Uterus (tissue), 2 donors: ENCODE measurements at regions not wholly inside any gene's neighbourhood (a gene's known extent, or its start where the extent isn't known, plus 50 kb on each side); places are given as distances from the start of the nearest gene placed in this dataset.

Experiments used
- POLR2A ChIP-seq, 2 donors: fragments of 450-650 bp; IDR thresholded peaks; one replicate each; pipeline ENCODE4 v1.6.1; 2016; ENCODE audit warnings: antibody characterized with exemption in 2 of 2, mild to moderate bottlenecking in 1 of 2, moderate library complexity in 1 of 2
- TF ChIP-seq, protein P1 (sequence below), 4 experiments: fragments of 200-600 bp in 2 of 4; fragments of 450-650 bp in 2 of 4; sonication (generic) in 2 of 4; IDR thresholded peaks; one replicate each; pipeline ENCODE4 v1.5.1; 2016 to 2019; ENCODE audit warnings: antibody characterized with exemption in 4 of 4, mild to moderate bottlenecking in 2 of 4, moderate library complexity in 1 of 4

GRCh38 chr5:156186760-156187159, 140.2 kb upstream of the SGCD start:
- TF ChIP-seq POLR2A (IDR thresholded peaks at IDR 0.05): no peak
- TF ChIP-seq, protein P1, sequence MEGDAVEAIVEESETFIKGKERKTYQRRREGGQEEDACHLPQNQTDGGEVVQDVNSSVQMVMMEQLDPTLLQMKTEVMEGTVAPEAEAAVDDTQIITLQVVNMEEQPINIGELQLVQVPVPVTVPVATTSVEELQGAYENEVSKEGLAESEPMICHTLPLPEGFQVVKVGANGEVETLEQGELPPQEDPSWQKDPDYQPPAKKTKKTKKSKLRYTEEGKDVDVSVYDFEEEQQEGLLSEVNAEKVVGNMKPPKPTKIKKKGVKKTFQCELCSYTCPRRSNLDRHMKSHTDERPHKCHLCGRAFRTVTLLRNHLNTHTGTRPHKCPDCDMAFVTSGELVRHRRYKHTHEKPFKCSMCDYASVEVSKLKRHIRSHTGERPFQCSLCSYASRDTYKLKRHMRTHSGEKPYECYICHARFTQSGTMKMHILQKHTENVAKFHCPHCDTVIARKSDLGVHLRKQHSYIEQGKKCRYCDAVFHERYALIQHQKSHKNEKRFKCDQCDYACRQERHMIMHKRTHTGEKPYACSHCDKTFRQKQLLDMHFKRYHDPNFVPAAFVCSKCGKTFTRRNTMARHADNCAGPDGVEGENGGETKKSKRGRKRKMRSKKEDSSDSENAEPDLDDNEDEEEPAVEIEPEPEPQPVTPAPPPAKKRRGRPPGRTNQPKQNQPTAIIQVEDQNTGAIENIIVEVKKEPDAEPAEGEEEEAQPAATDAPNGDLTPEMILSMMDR (IDR thresholded peaks at IDR 0.05): no peak
